GM12878 (cell line): ENCODE measurements at regions not wholly inside any gene's neighbourhood (a gene's known extent, or its start where the extent isn't known, plus 50 kb on each side); places are given as distances from the start of the nearest gene placed in this dataset.

Experiments used
- ATF3 ChIP-seq: IDR thresholded peaks from 2 replicates; pipeline ENCODE4 v1.6.1; 2011; ENCODE audit warnings: low read depth, mild to moderate bottlenecking, low read length, moderate library complexity, borderline replicate concordance; ENCODE audit errors: extremely low read depth
- BCLAF1 ChIP-seq: fragments of 450-650 bp; IDR thresholded peaks from 2 replicates; pipeline ENCODE4 v1.6.1; 2017; ENCODE audit warnings: antibody characterized with exemption, mild to moderate bottlenecking, moderate library complexity
- HCFC1 ChIP-seq: fragments of 150-350 bp; IDR thresholded peaks from 2 replicates; pipeline ENCODE4 v1.6.1; 2014; ENCODE audit warnings: low read length
- ZNF274 ChIP-seq: IDR thresholded peaks from one replicate; pipeline ENCODE4 v1.8.0; 2011; ENCODE audit not compliant: insufficient read length, insufficient read depth
- TF ChIP-seq, protein P1 (sequence below): fragments of 450-650 bp; IDR thresholded peaks from 2 replicates; pipeline ENCODE4 v1.6.1; 2016; ENCODE audit warnings: mild to moderate bottlenecking, moderate library complexity, borderline replicate concordance

- TF ChIP-seq ATF3 (no peak), ZNF274 (no peak), HCFC1 (no peak), BCLAF1 (no peak)
- TF ChIP-seq, protein P1, sequence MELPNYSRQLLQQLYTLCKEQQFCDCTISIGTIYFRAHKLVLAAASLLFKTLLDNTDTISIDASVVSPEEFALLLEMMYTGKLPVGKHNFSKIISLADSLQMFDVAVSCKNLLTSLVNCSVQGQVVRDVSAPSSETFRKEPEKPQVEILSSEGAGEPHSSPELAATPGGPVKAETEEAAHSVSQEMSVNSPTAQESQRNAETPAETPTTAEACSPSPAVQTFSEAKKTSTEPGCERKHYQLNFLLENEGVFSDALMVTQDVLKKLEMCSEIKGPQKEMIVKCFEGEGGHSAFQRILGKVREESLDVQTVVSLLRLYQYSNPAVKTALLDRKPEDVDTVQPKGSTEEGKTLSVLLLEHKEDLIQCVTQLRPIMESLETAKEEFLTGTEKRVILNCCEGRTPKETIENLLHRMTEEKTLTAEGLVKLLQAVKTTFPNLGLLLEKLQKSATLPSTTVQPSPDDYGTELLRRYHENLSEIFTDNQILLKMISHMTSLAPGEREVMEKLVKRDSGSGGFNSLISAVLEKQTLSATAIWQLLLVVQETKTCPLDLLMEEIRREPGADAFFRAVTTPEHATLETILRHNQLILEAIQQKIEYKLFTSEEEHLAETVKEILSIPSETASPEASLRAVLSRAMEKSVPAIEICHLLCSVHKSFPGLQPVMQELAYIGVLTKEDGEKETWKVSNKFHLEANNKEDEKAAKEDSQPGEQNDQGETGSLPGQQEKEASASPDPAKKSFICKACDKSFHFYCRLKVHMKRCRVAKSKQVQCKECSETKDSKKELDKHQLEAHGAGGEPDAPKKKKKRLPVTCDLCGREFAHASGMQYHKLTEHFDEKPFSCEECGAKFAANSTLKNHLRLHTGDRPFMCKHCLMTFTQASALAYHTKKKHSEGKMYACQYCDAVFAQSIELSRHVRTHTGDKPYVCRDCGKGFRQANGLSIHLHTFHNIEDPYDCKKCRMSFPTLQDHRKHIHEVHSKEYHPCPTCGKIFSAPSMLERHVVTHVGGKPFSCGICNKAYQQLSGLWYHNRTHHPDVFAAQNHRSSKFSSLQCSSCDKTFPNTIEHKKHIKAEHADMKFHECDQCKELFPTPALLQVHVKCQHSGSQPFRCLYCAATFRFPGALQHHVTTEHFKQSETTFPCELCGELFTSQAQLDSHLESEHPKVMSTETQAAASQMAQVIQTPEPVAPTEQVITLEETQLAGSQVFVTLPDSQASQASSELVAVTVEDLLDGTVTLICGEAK = no peak
These were observed 1313.1 kb downstream of the MRPL39 start (continued) for GRCh38 chr21:24294171-24294570.
